ENCODE measurements at regions not wholly inside any gene's neighbourhood (a gene's known extent, or its start where the extent isn't known, plus 50 kb on each side); places are given as distances from the start of the nearest gene placed in this dataset.
"Not testable (repeated sequence)": the region's sequence is repeated elsewhere in the genome, so short reads cannot be mapped to it uniquely, and the experiment has no call there.

- no peak for DNase-seq
Observed at GRCh38 chr18:29459972-29460371, 1283.0 kb upstream of the CDH2 start.

DNA sequence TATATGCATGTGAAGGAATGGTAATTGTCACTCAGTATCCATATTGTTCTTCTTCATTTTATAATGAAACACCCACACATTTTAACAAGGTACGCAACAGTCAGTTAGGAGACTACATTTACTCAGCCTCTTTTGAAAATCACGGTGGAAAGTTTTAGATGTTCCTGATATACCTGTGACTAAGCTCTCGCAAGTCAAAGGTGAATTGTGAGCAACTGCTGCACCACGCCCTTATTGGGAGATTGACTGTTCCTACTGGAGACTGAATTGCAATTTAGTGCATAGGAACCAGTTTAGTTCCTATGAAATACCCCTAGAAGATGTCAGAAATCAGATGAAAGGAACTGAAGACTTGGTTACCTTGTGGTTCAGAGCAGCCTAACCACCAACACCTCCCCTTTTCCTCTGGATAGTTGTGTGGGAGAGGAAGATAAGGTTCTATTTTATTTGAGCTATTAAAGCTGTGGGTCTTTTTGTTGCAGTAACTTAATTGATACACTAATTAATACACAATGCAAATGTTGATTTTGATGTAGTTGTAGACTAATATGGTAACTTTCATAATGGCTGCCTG is 1280.5 kb upstream of the CDH2 start:
- no peak for DNase-seq

GRCh38 chr18:29449424-29449823 is 1272.5 kb upstream of the CDH2 start:
- DNase-seq, result peak; percentile 49

DNA sequence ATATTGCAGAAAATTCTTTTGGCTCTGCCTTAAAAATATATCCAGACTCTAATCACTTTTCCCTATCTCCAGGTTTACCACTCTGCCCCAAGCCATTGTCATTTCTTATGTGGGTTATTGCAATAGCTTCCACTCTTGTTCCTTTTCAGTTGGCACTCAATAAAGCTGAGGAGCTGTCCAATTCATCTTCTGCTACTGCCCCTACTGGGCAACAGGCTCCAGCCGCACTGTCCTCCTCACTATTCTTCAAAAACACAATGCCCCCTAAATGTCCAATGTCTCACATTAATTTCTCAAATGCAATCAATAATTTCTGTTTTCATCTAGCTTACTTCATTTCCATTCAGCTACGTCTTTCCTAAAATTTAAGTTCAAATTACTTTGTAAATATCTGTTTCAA is 1262.5 kb upstream of the CDH2 start:
- no peak for DNase-seq

- DNase-seq, result no peak
Observed at GRCh38 chr18:29436459-29436858, 1259.5 kb upstream of the CDH2 start.

DNA sequence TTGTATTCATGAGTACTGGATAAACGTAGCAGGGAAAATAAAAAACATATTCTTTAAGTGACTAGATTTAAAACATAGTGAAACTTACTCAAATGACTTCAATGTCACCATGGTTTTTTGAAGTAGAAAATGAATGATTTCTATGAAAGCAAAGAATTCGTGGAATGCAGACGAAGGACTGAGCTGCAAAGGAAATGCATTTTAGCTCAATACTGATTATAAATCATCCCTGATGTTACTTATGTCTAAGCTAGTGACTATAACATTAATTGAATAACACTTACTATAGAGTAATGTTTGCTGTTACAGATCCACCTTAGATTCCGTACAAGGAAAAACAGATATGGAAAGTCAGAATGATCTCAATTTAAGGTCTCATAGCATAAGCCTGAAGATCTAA is 1257.7 kb upstream of the CDH2 start:
- DNase-seq, result peak; percentile 35

DNA sequence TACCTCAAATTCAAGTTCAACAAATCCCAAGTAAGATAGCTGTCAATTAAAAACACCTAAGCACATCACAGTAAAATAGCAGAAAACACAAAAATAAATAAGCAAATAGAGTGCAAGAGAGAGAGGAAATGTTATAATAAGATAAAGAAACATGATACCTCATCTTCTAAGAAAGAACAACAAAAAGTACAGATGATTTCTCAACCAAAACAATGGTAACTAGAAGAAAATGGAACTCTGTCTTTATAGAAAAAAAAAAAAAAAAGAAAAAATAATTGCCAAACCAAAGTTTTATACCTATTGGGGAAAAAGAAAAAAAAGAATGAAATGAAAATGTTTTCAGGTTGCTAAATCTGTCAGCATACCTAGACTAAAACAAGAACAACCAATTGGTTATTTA is 1253.5 kb upstream of the CDH2 start:
- DNase-seq, result no peak

- peak; percentile 65 for DNase-seq
Observed at GRCh38 chr18:29418136-29418535, 1241.2 kb upstream of the CDH2 start.

GRCh38 chr18:29406996-29407395 is 1230.1 kb upstream of the CDH2 start:
- no peak for DNase-seq

GRCh38 chr18:29397536-29397935 is 1220.6 kb upstream of the CDH2 start:
- no peak for DNase-seq

GRCh38 chr18:29383311-29384273 is 1206.7 kb upstream of the CDH2 start:
- DNase-seq, result peak; percentile 46

- DNase-seq, result no peak
Observed at GRCh38 chr18:29378651-29379136, 1201.8 kb upstream of the CDH2 start.

DNA sequence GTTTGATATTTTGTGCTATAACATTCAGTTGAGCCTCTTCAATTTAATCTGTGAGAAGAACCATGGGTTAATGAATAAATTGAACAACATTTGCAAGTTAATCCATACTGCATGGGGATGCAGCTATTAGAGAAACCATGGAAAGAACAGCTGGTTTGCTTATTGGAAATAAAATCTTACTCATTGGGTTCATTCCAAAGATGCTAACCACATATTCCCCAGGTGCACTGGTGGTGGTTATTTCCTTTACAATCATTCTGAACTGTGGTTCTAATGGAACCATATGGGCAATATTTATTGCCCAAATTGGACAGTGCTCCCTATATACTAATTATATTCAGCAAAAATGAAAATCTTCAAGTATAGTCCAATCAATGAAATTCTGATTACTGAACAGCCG is 1200.4 kb upstream of the CDH2 start:
- peak; percentile 12 for DNase-seq

GRCh38 chr18:29373000-29373399 is 1196.1 kb upstream of the CDH2 start:
- DNase-seq, result no peak

DNA sequence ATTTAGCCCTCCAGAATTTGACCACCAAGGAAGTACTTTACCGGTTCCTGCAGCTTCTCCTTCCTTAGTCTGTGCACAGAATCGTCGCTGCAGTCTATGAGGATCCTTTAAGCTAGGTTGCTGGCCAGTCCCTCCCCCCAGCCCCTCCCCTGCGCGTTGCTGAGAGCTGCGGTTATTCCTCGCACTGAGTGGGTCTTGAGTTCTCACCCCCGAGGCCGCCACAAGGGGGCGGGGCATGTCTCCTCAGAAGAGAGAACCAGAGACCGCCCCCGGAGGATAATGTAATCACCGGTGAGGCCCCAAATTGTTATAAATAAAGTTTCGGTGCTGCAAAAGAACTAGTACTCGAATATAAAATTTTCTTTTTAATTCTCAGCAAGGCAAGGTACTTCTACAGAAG is 1184.9 kb upstream of the CDH2 start:
- no peak for DNase-seq

GRCh38 chr18:29360659-29361058 is 1183.7 kb upstream of the CDH2 start:
- not testable (repeated sequence) for DNase-seq

DNA sequence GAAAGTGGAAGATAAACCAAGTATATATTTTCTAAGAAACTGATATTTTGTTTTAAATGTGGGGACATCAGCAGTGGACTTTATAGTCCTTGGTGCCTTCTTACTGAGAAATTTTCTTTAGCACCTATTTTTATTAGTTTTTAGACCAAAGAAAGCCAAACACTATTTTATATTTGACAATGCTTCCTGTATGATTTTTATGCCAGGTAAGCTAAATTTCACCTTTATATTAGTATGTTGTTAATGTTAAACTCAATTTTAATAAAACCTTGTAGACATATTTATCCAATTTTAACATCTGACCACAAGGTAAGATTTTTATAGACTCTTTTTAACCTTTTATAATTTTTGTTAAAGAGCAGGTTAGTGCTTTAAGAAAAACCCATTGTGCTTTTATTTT is 1182.3 kb upstream of the CDH2 start:
- DNase-seq, result not testable (repeated sequence)

GRCh38 chr18:29351171-29351570 is 1174.2 kb upstream of the CDH2 start:
- DNase-seq, result no peak

DNA sequence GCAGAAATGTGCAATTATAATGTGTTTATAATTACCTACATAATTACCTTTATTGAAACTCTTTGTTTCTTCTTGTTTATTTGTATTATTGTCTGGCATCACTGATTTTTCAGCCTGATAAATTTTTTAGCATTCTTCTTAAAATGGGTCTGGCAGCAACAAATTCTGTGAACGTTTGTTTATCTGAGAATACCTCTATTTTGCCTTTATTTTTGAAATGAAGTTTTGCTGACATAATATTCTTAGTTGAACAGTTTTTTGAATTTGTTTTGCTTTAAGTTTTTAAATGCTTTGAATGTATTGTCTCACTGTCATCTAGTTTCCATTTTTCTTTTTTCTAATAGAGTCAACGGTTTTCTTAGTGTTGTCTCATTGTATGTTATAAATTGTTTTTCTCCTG is 1152.0 kb upstream of the CDH2 start:
- DNase-seq, result no peak

- DNase-seq, result no peak
Observed at GRCh38 chr18:29326214-29326613, 1149.3 kb upstream of the CDH2 start.

GRCh38 chr18:29321561-29321960 is 1144.6 kb upstream of the CDH2 start:
- no peak for DNase-seq

- DNase-seq, result no peak
Observed at GRCh38 chr18:29313312-29313711, 1136.4 kb upstream of the CDH2 start.

- DNase-seq, result no peak
Observed at GRCh38 chr18:29311580-29311979, 1134.7 kb upstream of the CDH2 start.

GRCh38 chr18:29309366-29309765 is 1132.4 kb upstream of the CDH2 start:
- no peak for DNase-seq

Measured in fibroblast of skin of right biceps (primary cell).